PFSK-1 (cell line): ENCODE measurements at regions not wholly inside any gene's neighbourhood (a gene's known extent, or its start where the extent isn't known, plus 50 kb on each side); places are given as distances from the start of the nearest gene placed in this dataset.

Source experiments
- FOXP2 ChIP-seq: optimal IDR thresholded peaks from 2 replicates; pipeline ENCODE3; 2011; ENCODE audit warnings: borderline replicate concordance, control low read depth, inconsistent platforms; ENCODE audit not compliant: insufficient read depth; ENCODE audit errors: extremely low read length, extremely low read depth
- POLR2AphosphoS5 ChIP-seq: IDR thresholded peaks from 2 replicates; pipeline ENCODE4 v1.6.1; 2012; ENCODE audit warnings: low read depth, mild to moderate bottlenecking, control low read depth, low read length, moderate library complexity
- REST ChIP-seq, 2 experiments: IDR thresholded peaks; 2 replicates each; pipeline versions ENCODE4 v1.6.1 to v1.8.0; 2011 to 2012; ENCODE audit warnings: low read depth in 2 of 2, low read length in 2 of 2, control low read depth in 1 of 2, inconsistent platforms in 1 of 2, mild to moderate bottlenecking in 1 of 2, moderate library complexity in 1 of 2; ENCODE audit not compliant: insufficient read depth in 1 of 2
- SIN3A ChIP-seq: IDR thresholded peaks from 2 replicates; pipeline ENCODE4 v1.6.1; 2012; ENCODE audit warnings: mild to moderate bottlenecking, low read length, moderate library complexity, borderline replicate concordance; ENCODE audit not compliant: insufficient read depth
- TAF1 ChIP-seq: IDR thresholded peaks from 2 replicates; pipeline ENCODE4 v1.6.1; 2012; ENCODE audit warnings: low read length, control low read depth, borderline replicate concordance; ENCODE audit not compliant: insufficient read depth

GRCh38 chr2:219722276-219722879 is 94.9 kb downstream of the SLC4A3 start:
- no peak for TF ChIP-seq POLR2AphosphoS5
- TF ChIP-seq FOXP2: no peak
- TF ChIP-seq TAF1: no peak
- no peak for TF ChIP-seq REST (IDR thresholded peaks at IDR 0.05; ENCODE audit: insufficient read depth in 1 of 2, low read depth in 2 of 2, low read length in 2 of 2)
- no peak for TF ChIP-seq SIN3A

GRCh38 chr2:219723311-219723710 is 95.9 kb downstream of the SLC4A3 start:
- TF ChIP-seq SIN3A (no peak), FOXP2 (no peak), REST (IDR thresholded peaks at IDR 0.05; ENCODE audit: insufficient read depth in 1 of 2, low read depth in 2 of 2, low read length in 2 of 2) (no peak), TAF1 (no peak), POLR2AphosphoS5 (no peak)

GRCh38 chr2:219724628-219725027 is 97.2 kb downstream of the SLC4A3 start:
- TF ChIP-seq FOXP2: no peak
- TF ChIP-seq REST (IDR thresholded peaks at IDR 0.05; ENCODE audit: insufficient read depth in 1 of 2, low read depth in 2 of 2, low read length in 2 of 2): no peak

- no peak for TF ChIP-seq FOXP2
- TF ChIP-seq REST (IDR thresholded peaks at IDR 0.05; ENCODE audit: insufficient read depth in 1 of 2, low read depth in 2 of 2, low read length in 2 of 2): no peak
- TF ChIP-seq TAF1: no peak
Observed at GRCh38 chr2:219726916-219727315, 99.5 kb downstream of the SLC4A3 start.

- TF ChIP-seq POLR2AphosphoS5: no peak
- no peak for TF ChIP-seq REST (IDR thresholded peaks at IDR 0.05; ENCODE audit: insufficient read depth in 1 of 2, low read depth in 2 of 2, low read length in 2 of 2)
- TF ChIP-seq TAF1: no peak
- TF ChIP-seq SIN3A: no peak
- TF ChIP-seq FOXP2: no peak
Observed at GRCh38 chr2:219727771-219728429, 100.5 kb downstream of the SLC4A3 start.
